PC-9 (cell line): ENCODE measurements at regions not wholly inside any gene's neighbourhood (a gene's known extent, or its start where the extent isn't known, plus 50 kb on each side); places are given as distances from the start of the nearest gene placed in this dataset.

Source experiments
- BruUV-seq: library from RNA; stranded (reverse); fragments of 400-500 nt; replicated peaks from 2 replicates; lab custom pipeline; 2021; lab: Mats Ljungman, UMichigan
- CTCF ChIA-PET: fragments of 300-600 bp; sonication (Branson Sonifier 250); formaldehyde crosslinking; loops from one replicate; lab custom pipeline; 2022; ENCODE audit warnings: antibody characterized with exemption; lab: Charles Lee
- POLR2A ChIA-PET: fragments of 300-600 bp; sonication (Branson Sonifier 250); formaldehyde crosslinking; loops from one replicate; lab custom pipeline; 2022; ENCODE audit warnings: antibody characterized with exemption; ENCODE audit not compliant: unreplicated experiment; lab: Charles Lee
- DNase-seq, 2 experiments: peaks; one replicate each; pipeline versions ENCODE4 v3.0.0 to v3.0.0-alpha.2; 2015 to 2022; ENCODE audit warnings: mixed read lengths in 1 of 2
- H2AFZ ChIP-seq: fragments of 200-600 bp; sonication (generic); 2 replicates; pipeline ENCODE4 v1.8.1; 2017; ENCODE audit warnings: antibody characterized with exemption
- H3F3A ChIP-seq: fragments of 200-600 bp; sonication (generic); 2 replicates; pipeline ENCODE4 v1.8.1; 2017; ENCODE audit warnings: antibody characterized with exemption, mild to moderate bottlenecking, low read depth; ENCODE audit not compliant: insufficient read depth
- H3K27ac ChIP-seq: fragments of 200-600 bp; sonication (generic); 2 replicates; pipeline ENCODE4 v1.6.1; 2016; ENCODE audit warnings: mixed run types
- H3K27me3 ChIP-seq: fragments of 200-600 bp; sonication (generic); 2 replicates; pipeline ENCODE4 v1.6.1; 2016; ENCODE audit warnings: low read depth, mixed run types; ENCODE audit not compliant: insufficient read depth
- H3K36me3 ChIP-seq: fragments of 200-600 bp; sonication (generic); 2 replicates; pipeline ENCODE4 v1.6.1; 2016; ENCODE audit warnings: low read depth, mixed run types
- H3K4me1 ChIP-seq: fragments of 200-600 bp; sonication (generic); replicated peaks from 2 replicates; pipeline ENCODE4 v1.6.1; 2016; ENCODE audit warnings: mixed run types; ENCODE audit not compliant: insufficient read depth
- H3K4me2 ChIP-seq: fragments of 200-600 bp; sonication (generic); 2 replicates; pipeline ENCODE4 v1.6.1; 2017; ENCODE audit warnings: mixed run types
- H3K4me3 ChIP-seq: fragments of 200-600 bp; sonication (generic); 2 replicates; pipeline ENCODE4 v1.6.1; 2016; ENCODE audit warnings: mixed run types
- H3K79me2 ChIP-seq: fragments of 200-600 bp; sonication (generic); 2 replicates; pipeline ENCODE4 v1.6.1; 2017; ENCODE audit warnings: low read depth, mixed run types
- H3K9me2 ChIP-seq: fragments of 200-600 bp; sonication (generic); 2 replicates; pipeline ENCODE4 v1.8.1; 2017; ENCODE audit warnings: mild to moderate bottlenecking; ENCODE audit not compliant: insufficient read depth
- H3K9me3 ChIP-seq: fragments of 200-600 bp; sonication (generic); 2 replicates; pipeline ENCODE4 v1.8.1; 2016; ENCODE audit warnings: low read depth; ENCODE audit not compliant: insufficient read depth
- H4K20me1 ChIP-seq: fragments of 200-600 bp; sonication (generic); 2 replicates; pipeline ENCODE4 v1.8.1; 2017; ENCODE audit not compliant: insufficient read depth
- CTCF ChIP-seq: fragments of 200-600 bp; sonication (generic); conservative IDR thresholded peaks from 2 replicates; pipeline ENCODE4 v1.6.1; 2017; ENCODE audit warnings: mixed run types, antibody characterized with exemption, mild to moderate bottlenecking, moderate library complexity
- EZH2 ChIP-seq: fragments of 200-600 bp; sonication (generic); IDR thresholded peaks from 2 replicates; pipeline ENCODE4 v1.8.0; 2017; ENCODE audit warnings: antibody characterized with exemption, low read depth
- intact Hi-C: fragments of 100-400 bp; cut with micrococcal nuclease; formaldehyde crosslinking; loops from one replicate; pipeline ENCODE4 v1.10.0; 2022; ENCODE audit not compliant: unreplicated experiment

DNA sequence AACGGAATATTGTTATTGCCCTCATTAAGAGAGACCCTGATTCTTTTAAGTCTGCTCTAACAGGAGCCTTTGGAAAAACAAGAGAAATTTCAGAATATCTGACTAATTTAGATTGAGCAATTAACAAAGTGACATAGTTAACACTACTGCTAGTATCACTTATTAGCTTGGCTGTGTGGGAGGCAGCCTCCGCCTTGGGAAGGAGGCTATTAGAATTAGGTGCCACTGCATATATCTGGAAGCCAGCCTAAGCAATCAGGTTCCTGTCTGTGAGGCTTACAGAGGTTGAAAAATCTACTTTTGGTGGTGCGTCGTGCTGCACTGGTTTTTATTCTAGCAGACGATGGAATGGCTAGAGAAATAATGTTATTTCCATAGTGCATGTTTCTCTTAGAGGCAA, 227.2 kb downstream of the OLFM4 start:
- Histone ChIP-seq H3K9me3 (no peaks in the 10 kb centered on the region), H3K4me1 (no peaks in the 10 kb centered on the region), H2AFZ (no peak overlapping the region), H4K20me1 (peaks cover 4% of the 10 kb centered on the region; the same call in 1 of the 2 replicates), H3F3A (no peaks in the 10 kb centered on the region), H3K27ac (no peak overlapping the region), H3K4me3 (no peak overlapping the region), H3K36me3 (no peaks in the 10 kb centered on the region), H3K79me2 (no peaks in the 10 kb centered on the region), H3K27me3 (no peaks in the 10 kb centered on the region), H3K4me2 (no peak overlapping the region), H3K9me2 (no peaks in the 10 kb centered on the region)
- DNase-seq: no peak
- TF ChIP-seq EZH2 (no peak), CTCF (no peak)
- BruUV-seq: no TSS peak
- CTCF ChIA-PET: no interaction called here
- POLR2A ChIA-PET: no interaction called here
- intact Hi-C loops: no loop called here

DNA sequence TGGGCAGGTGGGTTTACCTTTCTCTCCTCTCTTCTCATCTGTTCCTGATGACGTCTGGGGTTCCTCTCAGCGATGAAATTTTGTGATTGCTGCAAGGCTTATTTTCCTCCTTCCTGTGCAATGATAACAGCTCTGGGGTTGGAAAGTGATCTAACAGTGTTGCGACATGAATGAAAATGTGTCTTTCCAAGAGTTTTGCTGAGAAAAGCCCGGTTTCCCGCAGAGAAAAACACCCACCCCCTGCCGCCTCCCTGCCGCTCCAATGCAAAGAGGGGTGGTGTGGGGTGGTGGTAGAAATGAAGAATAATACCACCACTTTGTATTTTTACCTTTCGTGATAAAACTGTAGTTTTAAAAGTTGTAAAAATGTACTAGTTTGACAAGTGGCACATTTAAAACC, 232.0 kb downstream of the OLFM4 start:
- Histone ChIP-seq H3K27ac (no peak overlapping the region), H3F3A (no peaks in the 10 kb centered on the region), H3K9me2 (no peaks in the 10 kb centered on the region), H3K4me1 (no peaks in the 10 kb centered on the region), H3K4me2 (no peak overlapping the region), H3K4me3 (no peak overlapping the region), H2AFZ (no peak overlapping the region), H3K9me3 (no peaks in the 10 kb centered on the region), H3K36me3 (no peaks in the 10 kb centered on the region), H3K27me3 (no peaks in the 10 kb centered on the region; the same call in 1 of the 2 replicates), H4K20me1 (peaks cover 4% of the 10 kb centered on the region; the same call in 1 of the 2 replicates), H3K79me2 (no peaks in the 10 kb centered on the region)
- ChIA-PET POLR2A (no interaction called here), CTCF (no interaction called here)
- TF ChIP-seq EZH2: no peak
- no peak for TF ChIP-seq CTCF
- no peak for DNase-seq
- no TSS peak for BruUV-seq
- intact Hi-C loops: no loop called here

DNA sequence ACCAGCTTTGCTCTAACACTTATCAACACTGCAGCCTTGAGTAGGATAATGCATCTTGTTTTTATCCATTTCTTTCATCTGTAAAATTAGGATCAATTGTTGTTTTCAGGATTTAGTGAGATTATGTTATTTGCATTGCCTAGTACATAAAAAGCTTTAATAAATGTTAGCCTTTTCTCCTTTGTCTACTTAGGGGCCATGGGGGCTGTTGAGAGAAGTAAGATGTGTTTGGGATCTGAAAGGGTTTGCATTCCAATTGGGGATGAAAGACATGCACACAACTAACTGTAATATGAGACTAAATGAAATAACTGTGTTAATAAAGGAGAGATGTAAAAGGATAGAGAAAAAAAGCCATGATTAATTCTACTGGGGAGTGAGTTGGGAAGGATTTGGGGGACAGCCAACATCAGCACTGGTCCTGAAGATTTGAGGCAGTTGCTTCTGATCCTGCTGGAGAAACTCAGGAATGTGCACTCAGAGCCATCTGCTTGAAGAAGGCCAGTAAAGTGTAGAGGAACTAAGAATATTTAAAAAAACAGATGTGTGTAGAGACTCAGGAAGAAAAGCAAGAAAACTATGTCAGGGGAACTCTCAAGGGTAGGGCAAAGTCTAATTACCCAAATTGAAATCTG, 236.3 kb downstream of the OLFM4 start:
- POLR2A ChIA-PET: no interaction called here
- Histone ChIP-seq H3K4me3 (no peak overlapping the region), H2AFZ (no peak overlapping the region), H3K9me2 (no peaks in the 10 kb centered on the region), H3K4me2 (no peak overlapping the region), H3F3A (no peaks in the 10 kb centered on the region), H4K20me1 (no peaks in the 10 kb centered on the region), H3K4me1 (no peaks in the 10 kb centered on the region), H3K27ac (no peak overlapping the region), H3K9me3 (no peaks in the 10 kb centered on the region), H3K79me2 (no peaks in the 10 kb centered on the region), H3K36me3 (no peaks in the 10 kb centered on the region), H3K27me3 (no peaks in the 10 kb centered on the region; the same call in 1 of the 2 replicates)
- TF ChIP-seq CTCF (no peak), EZH2 (no peak)
- BruUV-seq: no TSS peak
- CTCF ChIA-PET: no interaction called here
- intact Hi-C loops: no loop called here
- no peak for DNase-seq
